ENCODE measurements at regions not wholly inside any gene's neighbourhood (a gene's known extent, or its start where the extent isn't known, plus 50 kb on each side); places are given as distances from the start of the nearest gene placed in this dataset.

GRCh38 chr4:146998157-146998556, 52.5 kb upstream of the TTC29 start:
- TF ChIP-seq CTCF (conservative IDR thresholded peaks at IDR 0.05) (no peak), ZFX (IDR thresholded peaks at IDR 0.05) (no peak)
